AG10803 (cell line): ENCODE measurements at regions not wholly inside any gene's neighbourhood (a gene's known extent, or its start where the extent isn't known, plus 50 kb on each side); places are given as distances from the start of the nearest gene placed in this dataset.
"Not testable (repeated sequence)": the region's sequence is repeated elsewhere in the genome, so short reads cannot be mapped to it uniquely, and the experiment has no call there.

Experiments
- DNase-seq: peaks from one replicate; pipeline ENCODE4 v3.0.0; 2010; ENCODE audit warnings: low read depth
- H3K4me3 ChIP-seq: 2 replicates; pipeline ENCODE4 v1.5.1; 2011; ENCODE audit warnings: mild to moderate bottlenecking, low read length, control low read depth
- TF ChIP-seq, protein P1 (sequence below): conservative IDR thresholded peaks from 2 replicates; pipeline ENCODE4 v1.5.1; 2011; ENCODE audit warnings: mild to moderate bottlenecking, low read length, control low read depth, inconsistent platforms

GRCh38 chr13:48879854-48880253, 95.9 kb upstream of the FNDC3A start:
- DNase-seq: no peak
- TF ChIP-seq, protein P1, sequence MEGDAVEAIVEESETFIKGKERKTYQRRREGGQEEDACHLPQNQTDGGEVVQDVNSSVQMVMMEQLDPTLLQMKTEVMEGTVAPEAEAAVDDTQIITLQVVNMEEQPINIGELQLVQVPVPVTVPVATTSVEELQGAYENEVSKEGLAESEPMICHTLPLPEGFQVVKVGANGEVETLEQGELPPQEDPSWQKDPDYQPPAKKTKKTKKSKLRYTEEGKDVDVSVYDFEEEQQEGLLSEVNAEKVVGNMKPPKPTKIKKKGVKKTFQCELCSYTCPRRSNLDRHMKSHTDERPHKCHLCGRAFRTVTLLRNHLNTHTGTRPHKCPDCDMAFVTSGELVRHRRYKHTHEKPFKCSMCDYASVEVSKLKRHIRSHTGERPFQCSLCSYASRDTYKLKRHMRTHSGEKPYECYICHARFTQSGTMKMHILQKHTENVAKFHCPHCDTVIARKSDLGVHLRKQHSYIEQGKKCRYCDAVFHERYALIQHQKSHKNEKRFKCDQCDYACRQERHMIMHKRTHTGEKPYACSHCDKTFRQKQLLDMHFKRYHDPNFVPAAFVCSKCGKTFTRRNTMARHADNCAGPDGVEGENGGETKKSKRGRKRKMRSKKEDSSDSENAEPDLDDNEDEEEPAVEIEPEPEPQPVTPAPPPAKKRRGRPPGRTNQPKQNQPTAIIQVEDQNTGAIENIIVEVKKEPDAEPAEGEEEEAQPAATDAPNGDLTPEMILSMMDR: no peak
- no peak overlapping the region for H3K4me3 ChIP-seq

GRCh38 chr13:48883786-48884185, 91.9 kb upstream of the FNDC3A start:
- H3K4me3 ChIP-seq, DNase-seq: not testable (repeated sequence)

DNA sequence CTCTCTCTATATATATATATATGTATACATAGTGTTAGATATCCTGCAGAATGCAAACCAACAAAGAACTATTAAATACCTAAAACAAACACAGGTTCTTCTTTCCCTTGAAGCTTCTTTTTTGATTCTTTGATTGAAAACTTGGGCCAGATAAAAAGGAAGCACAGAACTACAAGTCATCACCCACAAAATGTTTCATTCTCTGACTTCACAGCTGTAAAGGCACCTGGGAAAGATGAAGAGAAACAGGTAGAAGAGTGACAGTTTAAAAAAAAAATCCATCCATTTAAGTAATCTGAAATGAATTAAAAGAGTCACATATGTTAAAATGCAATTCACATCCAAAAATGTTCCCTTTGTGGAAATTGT, 90.7 kb upstream of the FNDC3A start:
- TF ChIP-seq, protein P1: no peak
- no peak overlapping the region for H3K4me3 ChIP-seq
- no peak for DNase-seq

DNA sequence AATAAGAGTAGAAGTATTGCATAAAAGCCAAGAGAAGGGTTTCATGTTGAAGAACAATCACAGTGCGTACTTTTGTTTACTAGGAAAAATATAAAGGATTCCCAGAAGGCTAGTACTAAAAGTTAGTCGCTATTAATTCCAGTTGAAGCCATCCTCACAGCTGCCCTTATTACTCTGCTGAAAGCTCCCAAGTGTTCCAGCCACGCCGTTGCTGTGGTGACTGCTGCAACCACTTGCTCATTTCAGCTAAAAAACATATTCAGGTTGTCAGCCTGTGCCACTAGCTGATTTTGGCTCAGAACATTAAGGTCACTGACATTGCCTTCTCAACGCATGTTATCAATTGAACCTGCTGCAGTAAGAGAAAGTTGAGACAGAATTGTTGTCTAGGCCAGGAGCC, 87.1 kb upstream of the FNDC3A start:
- no peak for DNase-seq
- TF ChIP-seq, protein P1: no peak
- no peak overlapping the region for H3K4me3 ChIP-seq

DNA sequence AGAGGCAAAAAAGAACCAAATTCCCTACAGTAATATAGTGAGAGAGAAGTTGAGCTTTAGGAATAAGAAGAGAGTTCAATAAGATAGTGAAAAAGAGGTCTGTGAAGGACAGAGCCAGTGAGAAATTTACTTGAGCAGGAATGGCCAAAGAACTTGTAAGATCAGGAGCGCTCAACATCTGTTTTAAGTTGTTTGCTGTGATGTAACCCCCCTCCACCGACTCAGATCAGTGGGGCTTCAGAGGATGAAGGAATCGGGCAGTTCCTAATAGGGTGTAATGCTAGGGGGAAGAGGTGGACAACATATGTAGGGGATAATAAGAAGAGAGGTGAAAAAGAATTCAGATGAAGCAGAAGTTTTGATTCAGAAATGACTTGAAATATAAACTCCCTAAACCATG, 85.3 kb upstream of the FNDC3A start:
- DNase-seq: peak; percentile 39

GRCh38 chr13:48891586-48891985, 84.1 kb upstream of the FNDC3A start:
- H3K4me3 ChIP-seq: no peak overlapping the region
- DNase-seq: peak; percentile 19
- TF ChIP-seq, protein P1: no peak

More for the DNA sequence above, 85.3 kb upstream of the FNDC3A start:
- no peak overlapping the region for H3K4me3 ChIP-seq
- TF ChIP-seq, protein P1: no peak

- TF ChIP-seq, protein P1: no peak
- H3K4me3 ChIP-seq: no peak overlapping the region
- peak; percentile 73 for DNase-seq
Measured at GRCh38 chr13:48892053-48892687, 83.5 kb upstream of the FNDC3A start.

DNA sequence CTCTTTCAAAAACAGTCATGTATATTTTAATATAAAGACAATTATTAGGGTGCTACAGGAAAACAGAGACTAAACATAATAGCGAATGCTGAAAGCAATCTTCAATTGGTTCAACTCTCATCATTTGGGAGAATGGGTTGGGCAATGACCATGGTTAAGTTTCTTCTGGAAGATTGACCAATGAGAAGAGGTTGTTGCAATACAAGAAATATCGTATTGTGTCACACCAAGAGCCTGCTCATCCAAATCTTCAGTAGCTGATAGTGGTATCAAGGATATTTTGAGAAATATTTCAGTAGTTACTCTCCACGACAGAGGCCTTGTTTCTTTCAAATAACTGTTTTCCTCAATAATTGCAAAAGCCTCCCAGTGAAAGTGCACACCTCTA, 83.0 kb upstream of the FNDC3A start:
- DNase-seq: no peak
- H3K4me3 ChIP-seq: no peak overlapping the region
- TF ChIP-seq, protein P1: no peak
